ENCODE measurements at regions not wholly inside any gene's neighbourhood (a gene's known extent, or its start where the extent isn't known, plus 50 kb on each side); places are given as distances from the start of the nearest gene placed in this dataset.

DNA sequence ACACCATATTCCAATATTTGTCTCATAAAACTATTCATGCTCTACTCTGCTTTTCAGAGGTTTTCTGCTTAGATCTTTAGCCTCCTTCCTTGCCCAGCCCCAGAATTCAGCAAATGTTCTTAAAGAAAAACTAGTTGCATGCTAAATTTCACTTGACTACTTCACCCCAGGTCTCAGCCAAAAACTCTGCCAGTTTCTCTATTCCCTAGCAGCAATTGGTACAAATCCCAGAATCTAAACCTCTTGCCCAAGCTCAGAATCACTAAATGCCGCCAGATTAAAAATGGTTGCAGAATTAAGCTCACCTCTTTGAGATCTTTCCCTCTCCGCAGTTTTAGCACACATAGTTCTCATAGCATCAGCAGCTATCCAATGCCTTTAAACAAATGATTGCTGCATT, 331.2 kb upstream of the SMARCA2 start:
- DNase-seq (ENCODE audit: low read depth), result no peak

GRCh38 chr9:1698991-1699390, 316.2 kb upstream of the SMARCA2 start:
- DNase-seq (ENCODE audit: low read depth), result no peak

GRCh38 chr9:1701113-1701512, 314.0 kb upstream of the SMARCA2 start:
- DNase-seq (ENCODE audit: low read depth), result no peak

- DNase-seq (ENCODE audit: low read depth), result no peak
Observed at GRCh38 chr9:1702701-1703100, 312.4 kb upstream of the SMARCA2 start.

- no peak for DNase-seq (ENCODE audit: low read depth)
Observed at GRCh38 chr9:1707291-1707690, 307.9 kb upstream of the SMARCA2 start.

- DNase-seq (ENCODE audit: low read depth), result no peak
Observed at GRCh38 chr9:1708219-1708618, 306.9 kb upstream of the SMARCA2 start.

DNA sequence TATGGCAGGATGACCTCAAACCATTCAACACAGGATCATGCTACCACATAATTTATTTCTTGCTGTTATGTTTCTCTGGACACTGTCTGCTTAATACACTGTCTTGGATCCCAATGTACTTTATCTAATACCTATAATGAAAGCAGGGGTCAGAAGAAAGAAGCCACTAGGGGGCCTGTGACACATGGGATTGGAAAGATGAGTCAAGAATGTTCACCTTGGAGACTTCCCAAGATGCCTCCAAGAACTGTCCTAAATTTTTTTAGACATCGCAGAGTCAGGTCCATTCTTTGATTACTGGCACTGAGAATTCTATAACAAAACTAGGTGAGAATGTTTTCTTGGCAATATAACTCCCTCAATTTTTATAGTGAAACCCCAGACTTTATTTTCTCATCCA, 305.8 kb upstream of the SMARCA2 start:
- DNase-seq (ENCODE audit: low read depth), result peak; percentile 3

GRCh38 chr9:1712861-1713450, 302.2 kb upstream of the SMARCA2 start:
- DNase-seq (ENCODE audit: low read depth), result no peak

- DNase-seq (ENCODE audit: low read depth), result no peak
Observed at GRCh38 chr9:1713841-1714240, 301.3 kb upstream of the SMARCA2 start.

- no peak for DNase-seq (ENCODE audit: low read depth)
Observed at GRCh38 chr9:1717882-1718281, 297.3 kb upstream of the SMARCA2 start.

GRCh38 chr9:1718836-1719235, 296.3 kb upstream of the SMARCA2 start:
- no peak for DNase-seq (ENCODE audit: low read depth)

- DNase-seq (ENCODE audit: low read depth), result no peak
Observed at GRCh38 chr9:1721196-1721595, 294.0 kb upstream of the SMARCA2 start.

- DNase-seq (ENCODE audit: low read depth), result no peak
Observed at GRCh38 chr9:1722404-1722803, 292.7 kb upstream of the SMARCA2 start.

DNA sequence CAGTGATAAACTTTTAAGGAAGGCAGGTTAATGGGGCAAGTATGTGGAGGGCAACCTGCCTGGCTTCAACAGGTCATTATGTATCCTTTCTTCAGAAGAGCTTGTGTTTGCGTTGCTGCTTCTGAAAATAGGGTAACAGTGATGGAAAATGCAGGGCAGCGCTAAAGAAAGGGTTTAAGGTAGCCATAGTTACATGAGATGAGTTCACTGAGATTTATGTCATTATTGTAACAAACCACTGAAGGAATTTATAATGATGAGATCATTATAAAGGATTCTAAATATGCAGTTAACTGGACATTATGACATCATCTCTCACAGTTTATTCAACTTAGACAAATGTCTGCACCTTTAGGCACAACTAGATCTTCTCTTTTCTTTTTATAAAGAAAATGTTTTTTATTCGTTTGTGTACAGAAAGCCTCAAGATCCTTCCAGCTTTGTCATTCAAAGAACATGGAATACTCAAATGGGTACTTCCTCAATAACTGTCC, 291.6 kb upstream of the SMARCA2 start:
- DNase-seq (ENCODE audit: low read depth), result no peak

DNA sequence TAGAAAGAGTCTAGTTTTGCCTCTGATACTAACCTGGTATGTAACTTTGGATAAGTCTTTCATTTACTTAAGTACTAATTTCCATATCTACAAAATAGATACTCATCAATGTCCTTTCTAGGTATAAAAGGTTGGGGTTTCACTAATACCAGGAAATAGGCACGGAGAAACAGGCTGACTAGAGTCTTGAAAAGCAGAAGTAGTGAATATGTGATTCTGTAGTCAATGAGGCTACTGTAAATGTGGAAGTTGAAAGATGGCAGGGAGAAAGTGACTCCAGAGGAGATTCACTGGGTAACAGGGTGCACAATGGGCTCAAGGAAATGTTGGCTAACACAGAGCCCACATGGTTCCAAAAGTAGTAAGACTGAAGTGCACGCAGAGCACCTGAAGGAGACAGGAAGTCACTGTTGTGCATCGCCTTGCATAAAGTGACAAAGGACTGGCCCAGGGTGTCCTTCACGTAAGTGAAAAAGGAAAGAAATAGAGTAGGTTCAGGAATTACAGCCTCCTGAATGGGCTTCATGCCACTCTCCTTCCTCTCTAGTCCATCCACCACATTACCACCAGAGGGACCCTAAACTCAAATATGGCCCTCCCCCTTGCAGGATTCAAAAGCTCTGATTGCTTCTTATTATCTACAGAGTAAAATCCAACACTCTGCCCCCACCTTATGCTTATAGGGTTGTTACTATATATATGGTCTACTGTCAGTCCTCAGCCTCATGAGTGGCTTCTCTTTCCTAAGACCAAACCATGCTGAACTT, 288.0 kb upstream of the SMARCA2 start:
- DNase-seq (ENCODE audit: low read depth), result no peak

DNA sequence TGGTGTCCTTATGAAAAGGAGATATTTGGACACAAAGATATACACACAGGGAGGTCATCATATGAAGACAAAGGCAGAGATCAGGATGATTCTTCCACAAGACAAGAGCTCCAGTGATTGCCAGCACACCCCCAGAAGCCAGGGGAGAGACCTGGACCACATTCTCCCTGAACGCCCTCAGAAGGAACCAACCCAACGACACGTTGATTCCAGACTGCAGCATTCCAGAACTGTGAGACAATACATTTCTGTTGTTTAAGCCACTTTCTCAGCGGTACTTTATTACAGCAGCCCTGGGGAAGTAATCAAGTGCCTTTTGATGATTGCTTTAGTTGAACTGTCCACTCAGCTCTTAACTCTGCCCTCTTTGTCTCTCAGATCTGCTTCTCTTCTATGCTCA, 285.5 kb upstream of the SMARCA2 start:
- no peak for DNase-seq (ENCODE audit: low read depth)

DNA sequence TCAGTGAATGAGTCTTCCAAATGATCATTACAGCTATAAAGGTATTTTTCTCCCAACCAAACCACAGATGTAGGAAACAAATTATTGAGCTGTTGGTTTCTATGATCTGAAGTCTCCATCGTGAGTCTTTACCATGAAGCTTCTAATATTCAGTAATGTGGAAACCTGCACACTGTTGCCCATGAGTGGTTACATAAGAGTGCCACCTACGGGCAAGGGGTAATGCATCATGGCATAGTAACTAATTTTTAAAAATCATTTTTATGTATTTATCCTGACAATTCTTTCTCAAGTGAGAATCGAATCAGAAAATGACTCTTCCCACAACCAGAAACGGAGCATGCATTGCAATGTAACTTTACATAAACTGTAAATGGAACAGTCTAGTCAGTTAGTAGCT, 282.5 kb upstream of the SMARCA2 start:
- no peak for DNase-seq (ENCODE audit: low read depth)

- no peak for DNase-seq (ENCODE audit: low read depth)
Observed at GRCh38 chr9:1738511-1739100, 276.5 kb upstream of the SMARCA2 start.

- DNase-seq (ENCODE audit: low read depth), result no peak
Observed at GRCh38 chr9:1743121-1743960, 271.8 kb upstream of the SMARCA2 start.

GRCh38 chr9:1745980-1746379, 269.2 kb upstream of the SMARCA2 start:
- no peak for DNase-seq (ENCODE audit: low read depth)

DNA sequence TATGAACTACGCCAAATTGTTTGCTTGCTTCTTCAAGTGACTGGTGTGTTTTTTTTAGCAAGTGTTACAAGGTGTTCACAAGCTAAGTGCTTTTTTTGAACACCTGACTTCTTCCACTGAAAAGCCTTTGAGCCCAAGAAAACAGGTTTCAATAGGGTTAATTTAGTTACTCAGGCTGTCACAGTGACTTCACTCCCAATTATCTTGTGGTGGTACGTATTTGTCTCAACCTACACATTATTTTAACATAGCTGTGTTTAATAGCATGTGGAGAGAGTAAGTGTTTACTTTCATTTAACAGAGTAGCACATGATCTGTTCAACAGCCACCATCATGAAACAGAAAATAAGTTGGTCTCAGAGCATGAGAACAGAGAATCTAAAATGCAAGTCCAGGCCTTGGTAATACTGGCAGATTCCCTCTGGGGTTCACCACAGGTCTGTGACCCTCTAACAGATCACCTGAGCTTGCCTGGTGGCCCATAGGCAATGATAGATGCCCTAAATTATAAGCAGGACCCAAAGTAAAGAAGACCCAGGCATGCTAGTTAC, 267.7 kb upstream of the SMARCA2 start:
- no peak for DNase-seq (ENCODE audit: low read depth)

- no peak for DNase-seq (ENCODE audit: low read depth)
Observed at GRCh38 chr9:1748407-1748806, 266.7 kb upstream of the SMARCA2 start.

Data from GM04504 (cell line).